Neural cell (in vitro differentiated cells): ENCODE measurements at regions not wholly inside any gene's neighbourhood (a gene's known extent, or its start where the extent isn't known, plus 50 kb on each side); places are given as distances from the start of the nearest gene placed in this dataset.

Experiments
- EP300 ChIP-seq: fragments of 450-650 bp; conservative IDR thresholded peaks from 2 replicates; pipeline ENCODE4 v1.6.1; 2014; ENCODE audit warnings: antibody characterized with exemption, mild to moderate bottlenecking, moderate library complexity; ENCODE audit not compliant: poor library complexity, severe bottlenecking
- EZH2 ChIP-seq: fragments of 200-600, 300-800 bp; shearing (Covaris generic), sonication (generic); IDR thresholded peaks from 2 replicates; pipeline ENCODE4 v1.6.1; 2014; ENCODE audit warnings: antibody characterized with exemption, low read length, borderline replicate concordance, mild to moderate bottlenecking; ENCODE audit not compliant: insufficient read depth, poor library complexity, severe bottlenecking
- POLR2AphosphoS5 ChIP-seq: IDR thresholded peaks from 2 replicates; pipeline ENCODE4 v1.6.1; 2012
- RAD21 ChIP-seq: fragments of 450-650 bp; conservative IDR thresholded peaks from 2 replicates; pipeline ENCODE4 v1.6.1; 2014; ENCODE audit warnings: antibody characterized with exemption, mild to moderate bottlenecking, moderate library complexity
- TAF1 ChIP-seq: IDR thresholded peaks from 2 replicates; pipeline ENCODE4 v1.6.1; 2012; ENCODE audit warnings: low read depth
- TF ChIP-seq, protein P1 (sequence below): fragments of 450-650 bp; IDR thresholded peaks from 2 replicates; pipeline ENCODE4 v1.5.1; 2014; ENCODE audit warnings: antibody characterized with exemption, mild to moderate bottlenecking, moderate library complexity; ENCODE audit not compliant: poor library complexity, severe bottlenecking
- TF ChIP-seq, protein P2 (sequence below): IDR thresholded peaks from 2 replicates; pipeline ENCODE4 v1.6.1; 2012; ENCODE audit warnings: borderline replicate concordance

DNA sequence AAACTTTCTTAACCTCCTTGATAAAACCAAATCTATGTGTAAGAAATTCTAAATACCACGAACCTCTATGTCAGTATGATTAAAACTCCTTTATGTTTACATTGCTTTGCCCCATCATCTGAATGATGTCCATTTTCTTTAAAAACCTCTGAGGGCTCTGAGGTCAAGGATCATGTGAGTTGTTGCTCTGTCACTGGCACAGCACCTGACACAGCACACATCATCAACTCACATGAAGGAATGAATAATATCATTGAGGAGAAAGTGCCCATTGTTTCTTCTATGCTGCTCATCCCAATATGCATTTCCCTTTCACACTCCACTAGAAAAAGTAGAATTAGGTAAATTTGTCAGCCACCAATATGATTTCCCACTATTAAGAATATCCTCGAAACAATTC, 1178.7 kb upstream of the NRXN1 start:
- TF ChIP-seq, protein P1, sequence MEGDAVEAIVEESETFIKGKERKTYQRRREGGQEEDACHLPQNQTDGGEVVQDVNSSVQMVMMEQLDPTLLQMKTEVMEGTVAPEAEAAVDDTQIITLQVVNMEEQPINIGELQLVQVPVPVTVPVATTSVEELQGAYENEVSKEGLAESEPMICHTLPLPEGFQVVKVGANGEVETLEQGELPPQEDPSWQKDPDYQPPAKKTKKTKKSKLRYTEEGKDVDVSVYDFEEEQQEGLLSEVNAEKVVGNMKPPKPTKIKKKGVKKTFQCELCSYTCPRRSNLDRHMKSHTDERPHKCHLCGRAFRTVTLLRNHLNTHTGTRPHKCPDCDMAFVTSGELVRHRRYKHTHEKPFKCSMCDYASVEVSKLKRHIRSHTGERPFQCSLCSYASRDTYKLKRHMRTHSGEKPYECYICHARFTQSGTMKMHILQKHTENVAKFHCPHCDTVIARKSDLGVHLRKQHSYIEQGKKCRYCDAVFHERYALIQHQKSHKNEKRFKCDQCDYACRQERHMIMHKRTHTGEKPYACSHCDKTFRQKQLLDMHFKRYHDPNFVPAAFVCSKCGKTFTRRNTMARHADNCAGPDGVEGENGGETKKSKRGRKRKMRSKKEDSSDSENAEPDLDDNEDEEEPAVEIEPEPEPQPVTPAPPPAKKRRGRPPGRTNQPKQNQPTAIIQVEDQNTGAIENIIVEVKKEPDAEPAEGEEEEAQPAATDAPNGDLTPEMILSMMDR = no peak
- TF ChIP-seq TAF1 (no peak), EZH2 (no peak), POLR2AphosphoS5 (no peak), EP300 (no peak), RAD21 (no peak)
- TF ChIP-seq, protein P2, sequence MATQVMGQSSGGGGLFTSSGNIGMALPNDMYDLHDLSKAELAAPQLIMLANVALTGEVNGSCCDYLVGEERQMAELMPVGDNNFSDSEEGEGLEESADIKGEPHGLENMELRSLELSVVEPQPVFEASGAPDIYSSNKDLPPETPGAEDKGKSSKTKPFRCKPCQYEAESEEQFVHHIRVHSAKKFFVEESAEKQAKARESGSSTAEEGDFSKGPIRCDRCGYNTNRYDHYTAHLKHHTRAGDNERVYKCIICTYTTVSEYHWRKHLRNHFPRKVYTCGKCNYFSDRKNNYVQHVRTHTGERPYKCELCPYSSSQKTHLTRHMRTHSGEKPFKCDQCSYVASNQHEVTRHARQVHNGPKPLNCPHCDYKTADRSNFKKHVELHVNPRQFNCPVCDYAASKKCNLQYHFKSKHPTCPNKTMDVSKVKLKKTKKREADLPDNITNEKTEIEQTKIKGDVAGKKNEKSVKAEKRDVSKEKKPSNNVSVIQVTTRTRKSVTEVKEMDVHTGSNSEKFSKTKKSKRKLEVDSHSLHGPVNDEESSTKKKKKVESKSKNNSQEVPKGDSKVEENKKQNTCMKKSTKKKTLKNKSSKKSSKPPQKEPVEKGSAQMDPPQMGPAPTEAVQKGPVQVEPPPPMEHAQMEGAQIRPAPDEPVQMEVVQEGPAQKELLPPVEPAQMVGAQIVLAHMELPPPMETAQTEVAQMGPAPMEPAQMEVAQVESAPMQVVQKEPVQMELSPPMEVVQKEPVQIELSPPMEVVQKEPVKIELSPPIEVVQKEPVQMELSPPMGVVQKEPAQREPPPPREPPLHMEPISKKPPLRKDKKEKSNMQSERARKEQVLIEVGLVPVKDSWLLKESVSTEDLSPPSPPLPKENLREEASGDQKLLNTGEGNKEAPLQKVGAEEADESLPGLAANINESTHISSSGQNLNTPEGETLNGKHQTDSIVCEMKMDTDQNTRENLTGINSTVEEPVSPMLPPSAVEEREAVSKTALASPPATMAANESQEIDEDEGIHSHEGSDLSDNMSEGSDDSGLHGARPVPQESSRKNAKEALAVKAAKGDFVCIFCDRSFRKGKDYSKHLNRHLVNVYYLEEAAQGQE = no peak
